SK-N-MC (cell line): ENCODE measurements at regions not wholly inside any gene's neighbourhood (a gene's known extent, or its start where the extent isn't known, plus 50 kb on each side); places are given as distances from the start of the nearest gene placed in this dataset.
"Not testable (repeated sequence)": the region's sequence is repeated elsewhere in the genome, so short reads cannot be mapped to it uniquely, and the experiment has no call there.

Source experiments
- DNase-seq: peaks from one replicate; pipeline ENCODE4 v3.0.0-alpha.2; 2011; ENCODE audit warnings: low read depth, low spot score
- H3K27ac ChIP-seq: fragments of 200-600 bp; sonication (generic); 2 replicates; pipeline ENCODE4 v1.5.1; 2016; ENCODE audit warnings: mixed run types
- H3K36me3 ChIP-seq: fragments of 200-600 bp; sonication (generic); 2 replicates; pipeline ENCODE4 v1.6.1; 2017; ENCODE audit warnings: antibody characterized with exemption, low read length, mixed read lengths; ENCODE audit not compliant: insufficient read depth
- H3K4me3 ChIP-seq: fragments of 200-600 bp; sonication (generic); 2 replicates; pipeline ENCODE4 v1.5.1; 2016
- H3K9ac ChIP-seq: fragments of 200-600 bp; sonication (generic); 2 replicates; pipeline ENCODE4 v1.8.0; 2017; ENCODE audit warnings: mixed run types, mixed read lengths; ENCODE audit not compliant: insufficient read length
- H3K9me3 ChIP-seq: fragments of 200-600 bp; sonication (generic); 2 replicates; pipeline ENCODE4 v1.6.1; 2017; ENCODE audit warnings: low read depth, mild to moderate bottlenecking, antibody characterized with exemption, low read length, moderate library complexity, mixed read lengths
- EZH2 ChIP-seq: fragments of 200-600 bp; sonication (generic); IDR thresholded peaks from one replicate; pipeline ENCODE4 v1.6.1; 2017; ENCODE audit warnings: antibody characterized with exemption
- FOXP2 ChIP-seq: optimal IDR thresholded peaks from 2 replicates; pipeline ENCODE3; 2011; ENCODE audit warnings: mild to moderate bottlenecking, moderate library complexity; ENCODE audit not compliant: insufficient read depth; ENCODE audit errors: extremely low read length, control extremely low read depth
- POLR2AphosphoS5 ChIP-seq: IDR thresholded peaks from 2 replicates; pipeline ENCODE4 v1.6.1; 2012; ENCODE audit warnings: mild to moderate bottlenecking, low read depth, low read length, borderline replicate concordance

DNA sequence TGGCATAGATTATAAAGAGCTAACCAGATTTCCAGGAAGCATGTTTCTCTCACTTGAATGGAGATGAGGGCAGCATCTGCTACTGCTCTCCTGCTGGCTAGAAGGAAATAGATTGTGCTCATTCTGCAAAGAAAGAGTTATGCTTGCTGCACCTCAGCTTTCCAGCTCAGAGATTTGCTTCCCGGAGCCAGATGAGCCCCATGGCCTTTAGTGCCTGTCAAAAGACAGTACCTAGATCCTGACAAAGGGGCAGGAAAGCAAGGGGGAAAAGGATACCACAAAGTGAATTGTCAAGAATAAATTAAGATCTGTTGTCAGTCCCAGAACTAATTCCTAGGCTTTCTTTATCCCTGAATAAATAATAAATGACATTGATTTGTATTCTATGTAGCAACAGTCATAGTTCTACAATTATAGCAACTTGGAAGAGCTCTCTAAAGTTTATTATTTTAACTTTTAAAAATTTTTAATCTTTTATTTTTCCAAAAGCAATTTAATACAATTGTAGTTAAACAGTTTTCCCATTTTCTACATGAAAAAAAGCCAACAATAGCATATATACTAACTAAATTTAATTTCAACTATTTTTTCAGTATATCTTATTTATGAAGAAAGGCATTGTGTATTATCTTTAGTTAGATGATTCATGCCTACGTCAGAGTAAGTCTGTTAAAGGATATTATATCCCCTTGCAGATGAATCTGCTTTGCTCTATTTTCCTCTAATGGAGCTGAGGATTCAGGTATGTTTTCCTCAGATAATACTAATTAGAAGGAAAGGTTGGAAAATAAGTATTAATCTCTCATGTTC is 306.1 kb upstream of the DDI1 start:
- no peaks in the 10 kb centered on the region for H3K9me3 ChIP-seq
- H3K4me3 ChIP-seq: peak overlapping the region; percentile 37; the same call in 1 of the 2 replicates
- TF ChIP-seq FOXP2: no peak
- TF ChIP-seq POLR2AphosphoS5: no peak
- no peak for TF ChIP-seq EZH2
- no peak for DNase-seq
- H3K36me3 ChIP-seq: no peaks in the 10 kb centered on the region
- peak overlapping the region; percentile 78 for H3K27ac ChIP-seq
- no peak overlapping the region for H3K9ac ChIP-seq

DNA sequence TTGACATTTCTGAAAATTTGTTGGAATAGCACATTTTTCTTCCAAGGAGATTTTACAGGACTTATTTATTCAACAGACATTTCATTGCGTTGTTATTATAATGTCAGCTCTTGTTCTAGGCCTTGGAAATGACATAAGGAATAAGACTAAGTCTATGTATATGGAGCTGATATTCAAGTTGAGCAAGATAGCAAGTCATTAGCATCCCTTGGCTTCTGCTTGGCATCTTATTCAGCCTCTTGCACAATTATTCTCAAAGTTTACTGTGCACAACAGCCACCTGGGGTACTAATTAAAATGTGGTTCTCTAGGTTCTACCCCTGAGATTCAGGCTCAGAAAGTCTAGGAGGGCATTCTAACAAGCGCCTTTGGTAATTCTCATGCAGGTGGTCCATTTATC is 304.8 kb upstream of the DDI1 start:
- TF ChIP-seq FOXP2 (no peak), POLR2AphosphoS5 (no peak), EZH2 (no peak)
- Histone ChIP-seq H3K36me3 (no peaks in the 10 kb centered on the region), H3K4me3 (no peak overlapping the region), H3K9me3 (no peaks in the 10 kb centered on the region), H3K9ac (no peak overlapping the region), H3K27ac (no peak overlapping the region)
- no peak for DNase-seq

DNA sequence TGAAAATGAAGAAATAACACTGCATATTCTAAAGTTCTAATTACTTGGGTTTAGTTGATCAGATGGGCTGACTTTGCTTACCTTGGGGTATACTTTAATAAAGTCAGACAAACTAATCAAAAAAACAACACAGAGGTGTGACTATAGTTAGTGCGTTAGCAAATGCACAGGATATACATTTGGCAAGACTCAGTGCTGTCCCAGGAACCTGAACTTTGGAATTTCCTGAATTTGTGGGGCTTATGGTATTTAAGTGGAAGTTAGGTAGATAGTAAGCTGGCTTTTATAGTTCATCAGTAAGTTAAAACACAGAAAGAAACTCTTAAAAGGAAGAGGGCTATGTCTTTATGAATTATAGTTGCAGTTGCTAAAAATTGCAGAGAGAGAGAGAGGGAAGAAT is 302.6 kb upstream of the DDI1 start:
- no peak overlapping the region for H3K4me3 ChIP-seq
- no peak overlapping the region for H3K9ac ChIP-seq
- no peaks in the 10 kb centered on the region for H3K36me3 ChIP-seq
- DNase-seq: no peak
- TF ChIP-seq POLR2AphosphoS5: no peak
- no peak for TF ChIP-seq FOXP2
- TF ChIP-seq EZH2: no peak
- H3K27ac ChIP-seq: no peak overlapping the region
- no peaks in the 10 kb centered on the region for H3K9me3 ChIP-seq

DNA sequence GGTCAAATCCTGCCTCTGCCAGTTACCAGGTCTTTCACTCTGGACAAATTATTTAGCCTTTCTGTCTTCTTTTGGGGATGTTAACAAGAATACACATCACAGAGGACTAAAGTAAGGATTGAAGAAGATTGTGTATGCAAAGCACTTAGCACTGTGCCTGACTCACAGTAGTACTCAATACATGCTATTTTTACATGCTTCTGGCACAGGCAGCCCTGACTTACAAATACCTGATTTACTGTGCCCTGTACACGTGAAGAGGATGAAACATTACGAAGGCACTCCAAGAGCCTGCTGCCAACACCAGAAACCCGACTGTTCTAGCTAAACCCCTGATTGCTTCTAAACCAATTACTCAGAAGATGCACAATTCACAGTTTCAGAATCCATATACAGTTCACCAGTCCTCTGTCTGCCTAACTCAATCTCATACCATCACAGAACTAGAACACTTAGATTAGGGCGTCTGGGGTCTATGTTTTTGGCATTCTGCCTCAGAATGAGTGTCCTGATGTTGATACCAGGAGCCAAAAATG is 300.9 kb upstream of the DDI1 start:
- TF ChIP-seq POLR2AphosphoS5: no peak
- no peak for TF ChIP-seq EZH2
- no peak for TF ChIP-seq FOXP2
- no peak for DNase-seq
- no peak overlapping the region for H3K27ac ChIP-seq
- H3K9ac ChIP-seq: no peak overlapping the region
- H3K4me3 ChIP-seq: no peak overlapping the region
- no peaks in the 10 kb centered on the region for H3K36me3 ChIP-seq
- H3K9me3 ChIP-seq: no peaks in the 10 kb centered on the region

DNA sequence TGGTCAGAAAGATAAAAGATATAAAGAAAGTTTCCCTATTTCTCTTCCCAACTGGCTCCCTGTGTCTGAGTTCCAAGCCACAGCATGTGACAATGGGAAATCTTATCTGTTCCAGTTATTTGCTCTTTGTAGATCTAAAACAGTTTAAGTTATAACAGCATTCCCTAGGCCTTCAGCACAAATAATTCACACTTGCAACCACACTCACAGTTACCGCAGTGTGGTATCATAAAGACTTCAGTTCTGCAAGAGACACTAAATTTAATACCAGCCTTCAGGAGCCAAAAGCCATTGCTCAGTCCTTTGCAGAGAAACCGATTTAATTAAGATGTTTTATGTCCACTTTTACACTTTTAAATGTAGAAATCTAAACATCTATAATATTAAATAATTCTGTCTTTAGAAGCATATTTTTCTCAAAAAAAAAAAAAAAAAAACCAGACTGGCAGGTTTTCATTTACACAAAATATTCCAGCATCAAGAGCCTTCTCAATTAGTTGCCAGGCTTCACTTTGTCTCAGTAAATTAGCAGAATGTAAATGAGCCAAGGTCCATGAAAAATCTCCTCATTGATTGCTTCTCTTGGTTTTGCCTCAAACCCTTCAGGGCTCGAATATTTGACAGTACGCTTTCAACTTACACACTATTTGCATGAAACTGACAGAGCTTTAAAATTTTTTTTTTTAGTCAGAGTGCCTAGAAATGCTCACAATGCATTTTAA is 300.0 kb upstream of the DDI1 start:
- Histone ChIP-seq H3K9ac (no peak overlapping the region), H3K36me3 (no peaks in the 10 kb centered on the region), H3K9me3 (no peaks in the 10 kb centered on the region), H3K27ac (no peak overlapping the region), H3K4me3 (no peak overlapping the region)
- TF ChIP-seq FOXP2 (no peak), POLR2AphosphoS5 (no peak), EZH2 (no peak)
- no peak for DNase-seq

DNA sequence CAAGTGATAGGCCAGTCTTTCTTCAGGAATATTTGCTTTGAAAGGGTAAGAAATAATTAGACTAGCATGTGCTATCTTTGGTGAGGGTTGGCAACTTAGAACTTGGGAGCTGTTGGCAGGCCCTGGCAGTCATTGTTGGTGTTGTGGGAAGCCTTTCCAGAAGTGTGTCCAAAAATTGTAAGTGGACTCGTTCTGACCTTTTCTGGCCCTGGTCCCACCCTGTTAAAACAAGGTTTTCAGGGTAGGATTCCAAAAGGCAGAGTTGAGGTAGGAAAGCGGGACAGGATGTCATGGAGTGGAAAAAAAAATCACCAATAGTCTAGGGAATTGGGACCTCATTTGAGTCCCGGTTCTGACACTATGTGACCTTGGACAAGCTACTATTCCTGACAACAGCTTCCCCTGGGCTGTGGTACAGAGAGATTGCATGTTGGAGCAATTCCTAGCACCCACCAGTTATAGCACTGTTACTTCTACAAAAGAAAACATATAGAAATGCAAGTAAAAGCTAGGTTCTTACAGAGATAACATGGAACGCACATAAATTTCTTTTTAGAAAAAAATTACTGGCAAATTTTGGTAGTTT is 299.3 kb upstream of the DDI1 start:
- Histone ChIP-seq H3K9ac (no peak overlapping the region), H3K36me3 (no peaks in the 10 kb centered on the region), H3K9me3 (no peaks in the 10 kb centered on the region), H3K27ac (no peak overlapping the region), H3K4me3 (no peak overlapping the region)
- TF ChIP-seq EZH2: no peak
- DNase-seq: no peak

DNA sequence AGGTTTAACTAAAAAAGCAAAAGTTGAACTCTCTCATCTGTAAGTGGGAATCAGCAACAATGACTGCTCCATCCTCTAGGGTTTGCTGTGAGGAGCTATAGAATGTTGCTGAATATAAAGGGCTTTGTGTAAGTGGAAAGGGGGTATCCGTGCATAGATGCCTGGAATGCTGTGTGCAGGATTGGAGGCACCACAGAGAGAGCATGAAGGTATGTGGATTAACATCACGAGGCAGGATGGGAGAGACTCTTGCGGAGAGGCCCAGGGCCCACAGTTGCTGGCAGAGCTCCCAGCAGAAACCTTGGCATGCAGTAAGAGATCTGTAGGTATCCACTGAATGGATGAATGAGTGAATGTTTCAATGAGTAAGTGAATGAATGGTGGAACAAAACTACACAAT is 298.7 kb upstream of the DDI1 start:
- no peak overlapping the region for H3K27ac ChIP-seq
- no peaks in the 10 kb centered on the region for H3K9me3 ChIP-seq
- no peaks in the 10 kb centered on the region for H3K36me3 ChIP-seq
- H3K9ac ChIP-seq: no peak overlapping the region
- TF ChIP-seq FOXP2: no peak
- no peak for TF ChIP-seq POLR2AphosphoS5
- TF ChIP-seq EZH2: no peak
- DNase-seq: no peak
- no peak overlapping the region for H3K4me3 ChIP-seq

DNA sequence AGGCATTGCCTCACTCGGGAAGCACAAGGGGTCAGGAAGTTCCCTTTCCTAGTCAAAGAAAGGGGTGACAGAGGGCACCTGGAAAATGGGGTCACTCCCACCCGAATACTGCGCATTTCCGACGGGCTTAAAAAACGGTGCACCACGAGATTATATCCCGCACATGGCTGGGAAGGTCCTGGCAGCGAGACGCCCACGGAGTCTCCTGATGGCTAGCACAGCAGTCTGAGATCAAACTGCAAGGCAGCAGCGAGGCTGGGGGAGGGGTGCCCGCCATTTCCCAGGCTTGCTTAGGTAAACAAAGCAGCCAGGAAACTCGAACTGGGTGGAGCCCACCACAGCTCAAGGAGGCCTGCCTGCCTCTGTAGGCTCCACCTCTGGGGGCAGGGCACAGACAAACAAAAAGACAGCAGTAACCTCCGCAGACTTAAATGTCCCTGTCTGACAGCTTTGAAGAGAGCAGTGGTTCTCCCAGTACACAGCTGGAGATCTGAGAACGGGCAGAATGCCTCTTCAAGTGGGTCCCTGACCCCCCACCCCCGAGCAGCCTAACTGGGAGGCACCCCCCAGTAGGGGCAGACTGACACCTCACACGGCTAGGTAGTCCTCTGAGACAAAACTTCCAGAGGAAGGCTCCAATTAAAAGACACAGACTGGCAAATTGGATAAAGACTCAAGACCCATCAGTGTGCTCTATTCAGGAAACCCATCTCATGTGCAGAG is 297.2 kb upstream of the DDI1 start:
- not testable (repeated sequence) for H3K9ac ChIP-seq, H3K9me3 ChIP-seq, DNase-seq, H3K27ac ChIP-seq, H3K4me3 ChIP-seq, H3K36me3 ChIP-seq
